GM21515 (cell line): ENCODE measurements at regions not wholly inside any gene's neighbourhood (a gene's known extent, or its start where the extent isn't known, plus 50 kb on each side); places are given as distances from the start of the nearest gene placed in this dataset.

Source experiments
- ATAC-seq: cut with Tn5 transposase; IDR thresholded peaks from one replicate; pipeline ENCODE4 v1.9.1; 2021; ENCODE audit not compliant: unreplicated experiment

DNA sequence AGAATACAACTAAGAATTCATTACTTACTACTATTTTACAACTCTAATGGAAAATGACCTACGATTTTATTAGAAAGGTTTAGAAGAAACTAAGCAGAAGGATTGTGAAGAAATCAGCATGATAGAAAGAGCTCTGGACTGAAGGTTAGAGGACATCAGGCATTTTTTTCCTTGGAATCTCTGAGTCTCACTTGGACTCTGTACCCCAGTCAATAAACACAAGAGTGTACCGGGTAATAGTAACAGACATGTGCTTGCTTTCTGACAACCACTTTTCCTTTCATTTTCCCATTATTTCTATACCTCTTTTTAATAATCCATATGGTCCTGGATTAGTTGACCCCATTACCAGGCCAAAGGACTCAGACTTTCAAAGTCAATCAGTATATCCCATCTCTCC is 1240.9 kb upstream of the LRRTM3 start:
- no peak for ATAC-seq

DNA sequence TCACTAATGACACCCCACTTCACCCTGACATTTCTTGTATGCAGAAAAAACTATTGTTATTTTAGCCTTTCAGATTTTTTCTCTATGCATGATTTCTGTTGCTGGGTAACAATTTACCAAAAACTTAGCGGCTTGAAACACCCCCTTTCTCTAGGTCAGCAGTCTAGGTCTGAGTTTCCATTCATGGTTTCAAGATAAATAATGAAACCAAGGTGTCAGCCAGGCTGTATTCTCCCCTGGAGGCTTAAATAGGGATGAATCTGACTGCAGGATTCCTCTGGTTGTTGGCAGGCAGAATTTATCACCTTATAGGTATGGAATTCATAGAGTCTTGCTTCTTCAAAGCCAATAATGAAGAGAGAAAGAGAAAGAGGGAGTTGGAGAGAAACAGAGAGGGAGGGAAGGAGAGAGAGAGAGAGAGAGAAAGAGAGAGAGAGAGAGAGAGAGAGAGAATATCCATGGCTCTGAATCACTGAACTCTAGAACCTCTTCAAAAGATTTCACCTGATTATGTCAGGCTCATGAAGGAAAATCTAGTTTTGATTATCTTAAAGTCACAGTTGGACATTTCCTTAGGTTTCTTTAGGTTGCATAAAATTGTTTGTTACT is 1224.6 kb upstream of the LRRTM3 start:
- no peak for ATAC-seq

DNA sequence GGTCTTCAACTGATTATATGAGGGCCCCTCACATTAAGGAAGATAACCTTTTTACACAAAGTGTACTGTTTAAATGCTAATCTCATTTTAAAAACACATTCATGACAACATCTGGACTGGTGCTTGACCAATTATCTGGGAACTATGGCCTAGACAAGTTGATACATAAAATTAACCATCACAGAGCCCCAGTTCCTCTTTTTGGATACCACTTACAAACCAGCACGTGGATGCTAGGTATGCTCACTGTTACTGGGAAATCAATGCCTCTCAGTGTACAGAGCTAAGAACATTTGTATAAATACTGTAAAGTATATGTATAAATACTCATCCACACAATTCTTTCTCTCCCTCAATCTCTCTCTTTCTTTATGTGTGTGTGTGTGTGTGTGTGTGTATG is 1217.8 kb upstream of the LRRTM3 start:
- no peak for ATAC-seq

DNA sequence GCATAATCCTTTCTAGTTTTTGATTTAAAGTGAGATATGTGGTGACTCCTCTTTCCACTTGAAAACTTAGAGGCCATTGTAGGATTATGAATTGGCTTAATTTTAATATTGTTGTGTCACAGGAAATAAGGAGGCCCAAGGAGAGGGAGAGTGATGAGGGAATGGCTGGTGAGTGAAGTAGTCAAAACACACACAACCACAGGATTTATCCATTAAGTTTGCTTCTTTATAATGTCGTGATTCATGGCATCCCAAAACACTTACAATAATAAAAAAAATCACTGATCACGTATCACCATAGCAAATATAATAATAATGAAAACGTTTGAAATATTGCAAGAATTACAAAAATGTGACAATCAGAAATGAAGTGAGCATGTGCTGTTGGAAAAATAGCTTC is 1215.5 kb upstream of the LRRTM3 start:
- ATAC-seq: no peak

GRCh38 chr10:65719790-65720189 is 1206.0 kb upstream of the LRRTM3 start:
- ATAC-seq: no peak

GRCh38 chr10:65720901-65721300 is 1204.9 kb upstream of the LRRTM3 start:
- no peak for ATAC-seq

- ATAC-seq: no peak
Observed at GRCh38 chr10:65723525-65723924, 1202.3 kb upstream of the LRRTM3 start.

DNA sequence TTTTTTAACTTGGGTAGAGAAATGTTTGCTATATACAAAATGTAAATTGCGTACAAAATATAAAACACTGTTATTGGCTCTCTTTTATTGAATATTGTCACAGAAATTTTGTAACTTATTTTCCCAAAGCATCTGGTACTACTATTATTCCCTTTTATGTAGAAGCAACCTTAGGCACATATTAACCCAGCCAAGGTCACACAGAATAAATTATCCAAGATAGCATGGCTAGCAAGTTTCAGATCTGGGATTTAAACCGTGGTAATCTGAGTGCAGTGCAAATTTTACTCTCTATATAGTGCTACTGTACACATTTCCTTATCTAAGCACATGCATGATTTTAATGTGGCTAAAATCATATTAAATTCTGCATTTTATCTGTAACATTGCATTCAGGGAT is 1190.5 kb upstream of the LRRTM3 start:
- no peak for ATAC-seq

DNA sequence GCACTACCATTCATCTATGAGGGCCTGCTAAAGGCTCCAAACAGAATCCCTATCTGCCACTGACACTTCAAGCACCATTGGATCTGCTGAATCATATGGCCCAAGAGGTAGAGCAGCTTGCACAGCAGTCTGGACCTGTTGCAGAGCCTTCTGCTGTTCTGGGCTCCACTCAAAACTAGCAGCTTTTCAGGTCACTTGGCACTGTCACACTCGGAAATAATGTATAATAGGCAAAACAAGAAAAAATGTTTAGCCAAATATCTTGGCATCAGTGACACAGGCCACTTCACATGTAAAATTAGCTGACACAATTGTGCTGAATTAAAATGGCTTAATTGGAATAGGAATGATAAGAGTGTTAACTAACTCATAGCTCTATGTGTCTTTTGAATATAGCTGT is 1182.9 kb upstream of the LRRTM3 start:
- ATAC-seq: no peak

GRCh38 chr10:65751218-65751617 is 1174.6 kb upstream of the LRRTM3 start:
- ATAC-seq: no peak

DNA sequence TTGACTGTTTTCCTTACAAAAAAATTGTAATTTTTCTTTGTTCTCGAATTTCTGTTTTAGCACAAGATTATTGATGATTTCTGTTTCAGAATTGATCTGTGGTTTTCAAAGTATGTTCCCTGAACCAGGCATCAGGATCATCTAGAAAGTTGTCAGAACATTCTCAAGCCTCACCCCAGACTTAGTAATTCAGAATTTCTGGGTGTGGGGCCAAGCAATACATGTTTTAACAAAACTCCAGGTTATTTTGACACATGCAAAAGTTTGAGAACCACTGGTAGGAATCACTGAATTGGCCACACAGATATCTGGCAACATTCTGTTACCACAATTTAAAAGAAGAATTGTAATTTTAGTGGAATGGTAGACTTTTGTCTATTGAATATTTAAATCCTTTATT is 1173.9 kb upstream of the LRRTM3 start:
- ATAC-seq: no peak

DNA sequence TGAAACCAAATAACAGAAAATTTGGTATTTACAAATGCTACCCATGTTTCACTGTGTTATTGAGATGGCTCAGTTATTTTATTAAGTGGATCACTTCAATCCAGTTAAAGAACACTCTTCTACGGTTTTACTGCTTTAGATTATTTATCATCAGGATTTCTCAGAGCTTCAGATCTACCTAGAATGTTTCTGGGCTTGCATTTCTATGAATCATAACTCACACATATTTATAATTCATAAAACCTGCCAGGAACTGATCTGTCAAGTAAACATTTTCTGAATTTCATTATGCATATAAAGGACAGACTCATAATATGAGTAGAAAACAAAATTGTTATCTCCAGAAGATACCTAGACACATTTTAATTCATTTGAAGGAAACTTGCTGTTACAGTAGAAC is 1172.3 kb upstream of the LRRTM3 start:
- ATAC-seq: no peak

GRCh38 chr10:65754112-65754511 is 1171.7 kb upstream of the LRRTM3 start:
- ATAC-seq: no peak

DNA sequence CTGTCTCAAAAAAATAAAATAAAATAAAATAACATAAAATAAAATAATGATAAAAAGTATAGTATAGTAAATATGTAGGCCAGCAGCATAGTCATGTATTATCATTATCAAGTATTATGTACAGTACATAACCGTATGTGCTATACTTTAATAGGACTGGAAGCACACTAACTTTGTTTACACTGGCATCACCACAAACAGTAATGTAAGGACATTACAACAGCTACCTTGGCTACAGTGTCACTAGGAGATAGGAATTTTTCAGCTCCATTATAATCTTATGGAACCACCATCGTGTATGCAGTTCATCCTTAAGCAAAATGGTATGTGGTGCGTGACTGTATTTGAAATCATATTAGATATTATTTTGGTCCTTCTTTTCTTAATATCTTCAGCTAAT is 1163.5 kb upstream of the LRRTM3 start:
- ATAC-seq: no peak

GRCh38 chr10:65765006-65765541 is 1160.8 kb upstream of the LRRTM3 start:
- no peak for ATAC-seq

DNA sequence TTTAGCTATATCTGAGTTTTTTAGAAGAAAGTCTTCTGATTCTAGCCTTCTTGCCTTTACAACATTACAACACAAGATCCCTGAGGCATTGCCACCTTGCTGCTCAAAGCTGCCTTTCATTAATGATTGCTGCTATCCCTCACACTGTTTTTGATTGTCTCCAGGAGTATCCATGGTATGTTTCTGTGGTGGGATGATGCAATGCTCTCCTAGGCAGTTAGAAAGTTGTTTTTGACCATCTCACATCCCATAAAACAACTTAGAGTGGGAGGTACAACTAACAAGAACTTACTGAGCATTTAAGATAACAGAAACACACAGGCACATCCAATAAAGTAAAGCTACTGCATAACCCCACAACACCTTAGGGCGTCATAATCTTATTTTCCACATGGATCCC is 1156.0 kb upstream of the LRRTM3 start:
- no peak for ATAC-seq

GRCh38 chr10:65778753-65779152 is 1147.1 kb upstream of the LRRTM3 start:
- no peak for ATAC-seq

DNA sequence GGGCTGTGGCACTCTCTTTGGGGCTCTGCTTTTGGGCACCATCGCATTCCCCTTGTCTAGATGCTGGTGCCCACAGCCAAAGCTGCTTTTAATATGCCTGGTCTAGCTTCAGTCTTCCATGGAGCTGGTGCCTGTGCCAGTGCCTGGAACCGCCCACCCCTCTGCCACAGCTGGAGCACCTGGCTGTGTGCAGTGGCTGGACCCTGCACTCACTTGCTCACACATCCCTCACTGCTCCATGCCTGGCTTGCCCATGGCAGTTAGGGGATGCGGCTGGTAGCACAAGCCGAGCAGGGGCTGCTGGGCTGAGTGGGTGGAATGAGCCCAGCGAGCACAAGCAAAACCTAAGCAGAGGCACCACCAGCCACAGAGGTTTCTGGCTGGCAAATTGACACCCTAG is 1145.9 kb upstream of the LRRTM3 start:
- ATAC-seq: no peak

GRCh38 chr10:65786279-65786678 is 1139.6 kb upstream of the LRRTM3 start:
- no peak for ATAC-seq

GRCh38 chr10:65787571-65787970 is 1138.3 kb upstream of the LRRTM3 start:
- ATAC-seq: no peak

- no peak for ATAC-seq
Observed at GRCh38 chr10:65788271-65788670, 1137.6 kb upstream of the LRRTM3 start.

DNA sequence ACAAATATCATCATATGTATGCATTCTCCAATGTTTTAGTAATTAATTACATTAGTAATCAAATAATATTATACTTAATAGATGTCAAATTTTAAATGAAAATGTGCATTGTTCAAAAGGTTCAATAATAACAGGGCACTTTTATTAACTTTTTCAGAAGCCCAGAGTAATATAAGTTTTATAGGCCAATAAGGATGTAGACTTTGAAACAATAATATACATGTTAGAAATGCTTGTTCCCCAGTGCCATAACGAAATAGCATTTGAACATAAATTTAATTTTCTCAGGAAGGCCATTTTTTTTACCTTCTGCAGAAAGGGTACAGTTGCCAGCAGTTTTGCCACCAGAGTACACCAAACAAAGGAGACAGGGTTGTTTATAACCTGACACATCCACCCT is 1133.9 kb upstream of the LRRTM3 start:
- no peak for ATAC-seq

DNA sequence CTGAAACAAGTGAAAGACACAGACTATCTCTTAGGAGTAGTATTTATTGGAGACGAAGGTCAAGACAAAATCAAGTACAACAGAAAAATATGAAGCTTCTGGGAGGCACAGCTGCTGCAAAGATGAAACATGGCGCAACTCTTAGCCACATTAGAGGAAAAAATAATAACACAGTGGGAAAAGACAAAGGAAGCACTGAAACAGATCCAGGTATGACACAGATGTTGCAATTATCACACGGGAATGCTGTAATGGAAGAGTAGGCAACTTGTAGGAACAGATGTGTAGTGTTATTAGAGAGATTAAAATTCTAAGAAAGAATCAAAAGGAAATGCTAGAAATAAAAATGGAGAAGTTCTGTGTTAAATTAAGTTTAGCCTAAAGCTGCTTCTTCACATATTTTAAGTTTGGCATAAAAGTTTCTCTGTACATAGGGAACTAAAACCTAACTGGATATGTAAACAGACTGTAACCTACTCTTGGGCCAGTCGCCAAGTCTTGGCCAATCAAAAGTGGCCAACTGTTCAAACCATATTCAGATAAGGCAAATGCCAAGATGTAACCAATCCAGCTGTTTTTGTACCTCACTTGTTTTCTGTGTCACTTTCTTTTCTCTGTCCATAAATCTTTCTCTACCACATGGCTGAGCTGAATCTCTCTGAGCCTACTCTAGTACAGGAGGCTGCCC is 1132.0 kb upstream of the LRRTM3 start:
- no peak for ATAC-seq
